OCI-LY1 (cell line): ENCODE measurements at regions not wholly inside any gene's neighbourhood (a gene's known extent, or its start where the extent isn't known, plus 50 kb on each side); places are given as distances from the start of the nearest gene placed in this dataset.

Experiments
- H2AFZ ChIP-seq: fragments of 200-600 bp; sonication (generic), shearing (Covaris generic); 2 replicates; pipeline ENCODE4 v1.6.0; 2014; ENCODE audit warnings: antibody characterized with exemption, mild to moderate bottlenecking, low read length
- H3F3A ChIP-seq: fragments of 200-600 bp; sonication (generic), shearing (Covaris generic); 2 replicates; pipeline ENCODE4 v1.6.0; 2014; ENCODE audit warnings: mild to moderate bottlenecking, antibody characterized with exemption, low read length, moderate library complexity; ENCODE audit not compliant: insufficient read depth
- H3K27ac ChIP-seq: fragments of 200-600 bp; sonication (generic); 2 replicates; pipeline ENCODE4 v1.5.1; 2014; ENCODE audit warnings: low read length, mixed run types, mild to moderate bottlenecking, low read depth; ENCODE audit not compliant: poor library complexity, severe bottlenecking
- H3K27me3 ChIP-seq: fragments of 200-600 bp; sonication (generic); 2 replicates; pipeline ENCODE4 v1.6.0; 2014; ENCODE audit warnings: antibody characterized with exemption, mild to moderate bottlenecking, low read length, moderate library complexity; ENCODE audit not compliant: insufficient read depth
- H3K36me3 ChIP-seq: fragments of 200-600 bp; sonication (generic); 2 replicates; pipeline ENCODE4 v1.6.1; 2014; ENCODE audit warnings: mild to moderate bottlenecking, antibody characterized with exemption, low read length, moderate library complexity, mixed read lengths; ENCODE audit not compliant: insufficient read depth
- H3K4me1 ChIP-seq: fragments of 200-600 bp; sonication (generic); 2 replicates; pipeline ENCODE4 v1.5.1; 2014; ENCODE audit warnings: mild to moderate bottlenecking, low read length, moderate library complexity; ENCODE audit not compliant: insufficient read depth, severe bottlenecking
- H3K4me2 ChIP-seq: fragments of 200-600 bp; sonication (generic), shearing (Covaris generic); 2 replicates; pipeline ENCODE4 v1.6.1; 2014; ENCODE audit warnings: low read length
- H3K4me3 ChIP-seq: fragments of 200-600 bp; sonication (generic); 2 replicates; pipeline ENCODE4 v1.5.1; 2014; ENCODE audit warnings: low read length, low read depth, mild to moderate bottlenecking, mixed read lengths; ENCODE audit not compliant: poor library complexity, severe bottlenecking
- H3K79me2 ChIP-seq: fragments of 200-600 bp; shearing (Covaris generic); 2 replicates; pipeline ENCODE4 v1.6.1; 2016; ENCODE audit warnings: mixed run types, low read length, mixed read lengths; ENCODE audit not compliant: insufficient read depth
- H3K9ac ChIP-seq: fragments of 200-600 bp; sonication (generic), shearing (Covaris generic); 2 replicates; pipeline ENCODE4 v1.6.1; 2014; ENCODE audit warnings: mild to moderate bottlenecking, low read length, mixed read lengths
- H3K9me2 ChIP-seq: fragments of 200-600 bp; sonication (generic), shearing (Covaris generic); 2 replicates; pipeline ENCODE4 v1.6.1; 2014; ENCODE audit warnings: low read depth, mild to moderate bottlenecking, low read length, mixed read lengths
- H3K9me3 ChIP-seq: fragments of 200-600 bp; shearing (Covaris generic); 2 replicates; pipeline ENCODE4 v1.6.1; 2014; ENCODE audit warnings: low read length, mixed read lengths
- H4K20me1 ChIP-seq: fragments of 200-600 bp; sonication (generic), shearing (Covaris generic); 2 replicates; pipeline ENCODE4 v1.6.0; 2016; ENCODE audit warnings: mild to moderate bottlenecking, low read length; ENCODE audit not compliant: insufficient read depth
- EZH2 ChIP-seq: fragments of 200-600 bp; sonication (generic), shearing (Covaris generic); IDR thresholded peaks from 2 replicates; pipeline ENCODE4 v1.8.0; 2017; ENCODE audit warnings: borderline replicate concordance, mixed run types, mild to moderate bottlenecking, antibody characterized with exemption, low read length, moderate library complexity, mixed read lengths
- TF ChIP-seq, protein P1 (sequence below): fragments of 200-600 bp; sonication (generic), shearing (Covaris generic); IDR thresholded peaks from 2 replicates; pipeline ENCODE4 v1.5.1; 2017; ENCODE audit warnings: mild to moderate bottlenecking, antibody characterized with exemption, low read length, moderate library complexity, mixed read lengths

GRCh38 chr2:7278984-7279383, 361.8 kb downstream of the RNF144A start:
- no peaks in the 10 kb centered on the region for H3K36me3 ChIP-seq
- TF ChIP-seq EZH2 = no peak
- TF ChIP-seq, protein P1, sequence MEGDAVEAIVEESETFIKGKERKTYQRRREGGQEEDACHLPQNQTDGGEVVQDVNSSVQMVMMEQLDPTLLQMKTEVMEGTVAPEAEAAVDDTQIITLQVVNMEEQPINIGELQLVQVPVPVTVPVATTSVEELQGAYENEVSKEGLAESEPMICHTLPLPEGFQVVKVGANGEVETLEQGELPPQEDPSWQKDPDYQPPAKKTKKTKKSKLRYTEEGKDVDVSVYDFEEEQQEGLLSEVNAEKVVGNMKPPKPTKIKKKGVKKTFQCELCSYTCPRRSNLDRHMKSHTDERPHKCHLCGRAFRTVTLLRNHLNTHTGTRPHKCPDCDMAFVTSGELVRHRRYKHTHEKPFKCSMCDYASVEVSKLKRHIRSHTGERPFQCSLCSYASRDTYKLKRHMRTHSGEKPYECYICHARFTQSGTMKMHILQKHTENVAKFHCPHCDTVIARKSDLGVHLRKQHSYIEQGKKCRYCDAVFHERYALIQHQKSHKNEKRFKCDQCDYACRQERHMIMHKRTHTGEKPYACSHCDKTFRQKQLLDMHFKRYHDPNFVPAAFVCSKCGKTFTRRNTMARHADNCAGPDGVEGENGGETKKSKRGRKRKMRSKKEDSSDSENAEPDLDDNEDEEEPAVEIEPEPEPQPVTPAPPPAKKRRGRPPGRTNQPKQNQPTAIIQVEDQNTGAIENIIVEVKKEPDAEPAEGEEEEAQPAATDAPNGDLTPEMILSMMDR = no peak
- no peaks in the 10 kb centered on the region for H4K20me1 ChIP-seq
- H3K9me3 ChIP-seq = no peaks in the 10 kb centered on the region
- H2AFZ ChIP-seq = no peak overlapping the region
- no peak overlapping the region for H3K27ac ChIP-seq
- H3K4me1 ChIP-seq = no peaks in the 10 kb centered on the region
- H3K27me3 ChIP-seq = no peaks in the 10 kb centered on the region
- no peaks in the 10 kb centered on the region for H3F3A ChIP-seq
- H3K9me2 ChIP-seq = no peaks in the 10 kb centered on the region
- no peak overlapping the region for H3K4me2 ChIP-seq
- H3K79me2 ChIP-seq = no peaks in the 10 kb centered on the region
- no peak overlapping the region for H3K9ac ChIP-seq
- H3K4me3 ChIP-seq = no peak overlapping the region

GRCh38 chr2:7279421-7279949, 362.3 kb downstream of the RNF144A start:
- H3K9ac ChIP-seq = no peak overlapping the region
- no peak overlapping the region for H2AFZ ChIP-seq
- H3K4me3 ChIP-seq = no peak overlapping the region
- no peak overlapping the region for H3K4me2 ChIP-seq
- H3K9me3 ChIP-seq = no peaks in the 10 kb centered on the region
- H3K36me3 ChIP-seq = no peaks in the 10 kb centered on the region
- TF ChIP-seq, protein P1 = no peak
- TF ChIP-seq EZH2 = no peak
- no peaks in the 10 kb centered on the region for H3F3A ChIP-seq
- H3K79me2 ChIP-seq = no peaks in the 10 kb centered on the region
- no peaks in the 10 kb centered on the region for H3K4me1 ChIP-seq
- H3K9me2 ChIP-seq = no peaks in the 10 kb centered on the region
- no peak overlapping the region for H3K27ac ChIP-seq
- no peaks in the 10 kb centered on the region for H4K20me1 ChIP-seq
- H3K27me3 ChIP-seq = no peaks in the 10 kb centered on the region

DNA sequence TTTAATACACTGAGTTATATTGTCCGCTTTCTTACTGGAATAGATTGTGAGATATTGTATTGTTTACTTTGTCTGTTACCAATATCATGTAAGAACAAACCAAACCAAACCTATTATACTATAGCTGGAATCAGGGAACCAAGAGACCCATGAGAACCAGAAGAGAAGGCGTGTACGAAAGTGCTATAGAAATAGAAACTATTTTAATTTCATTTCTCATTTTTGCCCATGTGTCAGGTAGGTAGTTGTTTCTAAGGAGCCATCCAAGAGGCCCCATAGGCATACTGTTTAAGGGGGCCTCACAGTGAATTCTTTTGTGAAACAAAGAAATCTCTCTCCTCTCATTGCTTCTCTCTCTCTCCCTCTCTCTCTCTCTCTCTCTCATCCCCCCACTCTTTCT, 363.6 kb downstream of the RNF144A start:
- Histone ChIP-seq H3K79me2 (no peaks in the 10 kb centered on the region), H3K4me1 (no peaks in the 10 kb centered on the region), H3K36me3 (no peaks in the 10 kb centered on the region), H3K9ac (no peak overlapping the region), H3K27me3 (no peaks in the 10 kb centered on the region), H3K27ac (no peak overlapping the region), H3K9me2 (no peaks in the 10 kb centered on the region), H3F3A (no peaks in the 10 kb centered on the region), H3K4me3 (no peak overlapping the region), H3K9me3 (no peaks in the 10 kb centered on the region), H3K4me2 (no peak overlapping the region), H4K20me1 (no peaks in the 10 kb centered on the region), H2AFZ (no peak overlapping the region)
- TF ChIP-seq, protein P1 = no peak
- no peak for TF ChIP-seq EZH2
